HepG2 (cell line): ENCODE measurements at regions not wholly inside any gene's neighbourhood (a gene's known extent, or its start where the extent isn't known, plus 50 kb on each side); places are given as distances from the start of the nearest gene placed in this dataset.

Experiments
- ATAC-seq: fragments of 200-7000 bp; cut with Tn5 transposase; 3 replicates; pipeline ENCODE4 v1.9.1; 2020; ENCODE audit warnings: mild to moderate bottlenecking, moderate library complexity
- BruUV-seq: library from RNA; stranded (reverse); fragments of 400-500 nt; replicated peaks from 2 replicates; lab custom pipeline; 2021; lab: Mats Ljungman, UMichigan
- CTCF ChIA-PET: fragments of 300-600 bp; formaldehyde crosslinking; extraction: SDS; loops from one replicate; lab custom pipeline; 2021; ENCODE audit warnings: low total read pairs, inconsistent platforms, low intra/inter-chr PET ratio; lab: Yijun Ruan, JAX
- POLR2A ChIA-PET: fragments of 350-600 bp; sonication (Branson Sonifier 250); formaldehyde crosslinking; loops from one replicate; lab custom pipeline; 2020; ENCODE audit warnings: antibody characterized with exemption, inconsistent platforms; lab: Yijun Ruan, JAX
- DNase-seq: peaks from one replicate; pipeline ENCODE4 v3.0.0-alpha.2; 2015; ENCODE audit warnings: low spot score
- FAIRE-seq: peaks from 3 replicates; lab custom pipeline; 2011; peaks lifted over from hg19 to GRCh38; lab: Jason Lieb, UNC
- H2AFZ ChIP-seq: one replicate; pipeline ENCODE4 v1.6.1; 2011; ENCODE audit warnings: low read length, inconsistent platforms
- H3K27ac ChIP-seq: fragments of 300-600 bp; 3 replicates; pipeline ENCODE4 v1.8.0; 2011; ENCODE audit warnings: mixed run types, mild to moderate bottlenecking, mixed read lengths, low read length, inconsistent platforms; ENCODE audit not compliant: insufficient read depth; ENCODE audit errors: extremely low read length
- H3K27me3 ChIP-seq, 2 experiments: fragments of 200-600 bp in 1 of 2; 2 replicates in 1 of 2; 3 replicates in 1 of 2; pipeline versions ENCODE4 v1.6.0 to v1.8.0; 2011; ENCODE audit warnings: low read length in 2 of 2, mild to moderate bottlenecking in 2 of 2, moderate library complexity in 2 of 2, inconsistent platforms in 1 of 2; ENCODE audit not compliant: insufficient read depth in 2 of 2, control insufficient read depth in 1 of 2
- H3K36me3 ChIP-seq, 2 experiments: fragments of 200-600 bp in 1 of 2; replicated peaks in 1 of 2; 2 replicates in 1 of 2; 3 replicates in 1 of 2; pipeline versions ENCODE4 v1.5.1 to v1.8.0; 2011; ENCODE audit warnings: low read length in 2 of 2, inconsistent platforms in 1 of 2; ENCODE audit not compliant: insufficient read depth in 2 of 2, control insufficient read depth in 1 of 2
- H3K4me1 ChIP-seq: 2 replicates; pipeline ENCODE4 v1.5.1; 2012; ENCODE audit warnings: low read length, inconsistent platforms; ENCODE audit not compliant: insufficient read depth
- H3K4me2 ChIP-seq: 2 replicates; pipeline ENCODE4 v1.6.0; 2011; ENCODE audit warnings: low read depth, low read length, inconsistent platforms
- H3K4me3 ChIP-seq, 3 experiments: fragments of 200-600 bp in 1 of 3; sonication (generic), shearing (Covaris generic) in 1 of 3; replicated peaks in 1 of 3; 2 replicates each; pipeline ENCODE4 v1.5.1; 2011 to 2016; ENCODE audit warnings: low read length in 3 of 3, inconsistent platforms in 2 of 3, low read depth in 2 of 3, mild to moderate bottlenecking in 2 of 3, control low read depth in 1 of 3, mixed read lengths in 1 of 3; ENCODE audit not compliant: insufficient read depth in 1 of 3
- H3K79me2 ChIP-seq: one replicate; pipeline ENCODE4 v1.6.1; 2011; ENCODE audit warnings: low read length, inconsistent platforms; ENCODE audit not compliant: insufficient read depth
- H3K9ac ChIP-seq: 2 replicates; pipeline ENCODE4 v1.6.0; 2011; ENCODE audit warnings: mild to moderate bottlenecking, low read depth, low read length, inconsistent platforms; ENCODE audit not compliant: insufficient read depth
- H3K9me3 ChIP-seq: 2 replicates; pipeline ENCODE4 v1.5.1; 2012; ENCODE audit warnings: mild to moderate bottlenecking, low read length
- H4K20me1 ChIP-seq: 2 replicates; pipeline ENCODE4 v1.6.0; 2011; ENCODE audit warnings: inconsistent platforms, mild to moderate bottlenecking, low read length, moderate library complexity; ENCODE audit not compliant: insufficient read depth
- ZNF343 ChIP-seq: sonication (generic); formaldehyde crosslinking; IDR thresholded peaks from 2 replicates; pipeline ENCODE4 v1.4.0; 2020; ENCODE audit warnings: mild to moderate bottlenecking, missing genetic modification reagents
- WGBS: methylation state at CpG from one replicate; pipeline ENCODE4 v1.1.6; 2017; ENCODE audit warnings: low lambda C conversion rate; 5-methylcytosine and 5-hydroxymethylcytosine counted together
- in situ Hi-C: cut with HindIII; loops from 2 replicates; pipeline ENCODE4 v1.10.0; 2017; ENCODE audit warnings: low pct_unique_long_range_greater_than_20kb; ENCODE audit not compliant: extremely low pct_ligation_motif_present
- intact Hi-C: fragments of 100-400 bp; cut with micrococcal nuclease; formaldehyde crosslinking; loops from one replicate; pipeline ENCODE4 v1.10.0; 2022; ENCODE audit not compliant: unreplicated experiment
- TF ChIP-seq, protein P1 (sequence below): sonication (generic); formaldehyde crosslinking; IDR thresholded peaks from 2 replicates; pipeline ENCODE4 v1.5.0; 2020; ENCODE audit warnings: mild to moderate bottlenecking, missing genetic modification reagents
- TF ChIP-seq, protein P2 (sequence below): sonication (generic); formaldehyde crosslinking; IDR thresholded peaks from 2 replicates; pipeline ENCODE4 v1.4.0; 2020; ENCODE audit warnings: missing genetic modification reagents

DNA sequence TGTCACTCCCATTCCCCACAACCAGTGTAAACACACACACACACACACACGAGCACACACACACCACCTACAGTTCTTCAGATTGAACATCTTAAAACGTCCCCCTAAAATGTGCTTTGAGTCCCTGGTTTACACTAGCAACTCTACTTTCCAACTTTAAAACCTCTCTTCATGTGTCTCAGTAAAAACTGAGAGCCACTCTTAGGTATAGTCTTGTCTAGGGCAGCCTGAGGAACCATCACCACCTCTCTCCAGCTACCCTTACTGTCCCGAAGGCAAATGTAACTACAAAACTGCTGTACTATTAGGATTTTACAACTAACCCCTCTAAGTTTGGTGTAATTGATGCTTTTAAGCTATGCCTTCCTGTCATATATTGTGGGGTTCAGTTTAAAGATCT lies 1501.6 kb upstream of the MIR17HG start:
- no peak overlapping the region for H2AFZ ChIP-seq
- H3K9me3 ChIP-seq, result peaks cover 5% of the 10 kb centered on the region; the same call in 1 of the 2 replicates
- no peak for FAIRE-seq
- no peak for DNase-seq
- ATAC-seq, result no peak
- in situ Hi-C loops, result no loop called here
- ChIA-PET POLR2A (no interaction called here), CTCF (no interaction called here)
- H3K4me2 ChIP-seq, result no peak overlapping the region
- intact Hi-C loops, result no loop called here
- no peaks in the 10 kb centered on the region for H3K4me1 ChIP-seq
- no peak overlapping the region for H3K27ac ChIP-seq
- H4K20me1 ChIP-seq, result no peaks in the 10 kb centered on the region
- 0% methylated on average over 3 of the region's 3 CpGs for WGBS
- TF ChIP-seq, protein P1, sequence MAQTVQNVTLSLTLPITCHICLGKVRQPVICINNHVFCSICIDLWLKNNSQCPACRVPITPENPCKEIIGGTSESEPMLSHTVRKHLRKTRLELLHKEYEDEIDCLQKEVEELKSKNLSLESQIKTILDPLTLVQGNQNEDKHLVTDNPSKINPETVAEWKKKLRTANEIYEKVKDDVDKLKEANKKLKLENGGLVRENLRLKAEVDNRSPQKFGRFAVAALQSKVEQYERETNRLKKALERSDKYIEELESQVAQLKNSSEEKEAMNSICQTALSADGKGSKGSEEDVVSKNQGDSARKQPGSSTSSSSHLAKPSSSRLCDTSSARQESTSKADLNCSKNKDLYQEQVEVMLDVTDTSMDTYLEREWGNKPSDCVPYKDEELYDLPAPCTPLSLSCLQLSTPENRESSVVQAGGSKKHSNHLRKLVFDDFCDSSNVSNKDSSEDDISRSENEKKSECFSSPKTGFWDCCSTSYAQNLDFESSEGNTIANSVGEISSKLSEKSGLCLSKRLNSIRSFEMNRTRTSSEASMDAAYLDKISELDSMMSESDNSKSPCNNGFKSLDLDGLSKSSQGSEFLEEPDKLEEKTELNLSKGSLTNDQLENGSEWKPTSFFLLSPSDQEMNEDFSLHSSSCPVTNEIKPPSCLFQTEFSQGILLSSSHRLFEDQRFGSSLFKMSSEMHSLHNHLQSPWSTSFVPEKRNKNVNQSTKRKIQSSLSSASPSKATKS (CRISPR knock-in tag), result no peak
- TF ChIP-seq, protein P2, sequence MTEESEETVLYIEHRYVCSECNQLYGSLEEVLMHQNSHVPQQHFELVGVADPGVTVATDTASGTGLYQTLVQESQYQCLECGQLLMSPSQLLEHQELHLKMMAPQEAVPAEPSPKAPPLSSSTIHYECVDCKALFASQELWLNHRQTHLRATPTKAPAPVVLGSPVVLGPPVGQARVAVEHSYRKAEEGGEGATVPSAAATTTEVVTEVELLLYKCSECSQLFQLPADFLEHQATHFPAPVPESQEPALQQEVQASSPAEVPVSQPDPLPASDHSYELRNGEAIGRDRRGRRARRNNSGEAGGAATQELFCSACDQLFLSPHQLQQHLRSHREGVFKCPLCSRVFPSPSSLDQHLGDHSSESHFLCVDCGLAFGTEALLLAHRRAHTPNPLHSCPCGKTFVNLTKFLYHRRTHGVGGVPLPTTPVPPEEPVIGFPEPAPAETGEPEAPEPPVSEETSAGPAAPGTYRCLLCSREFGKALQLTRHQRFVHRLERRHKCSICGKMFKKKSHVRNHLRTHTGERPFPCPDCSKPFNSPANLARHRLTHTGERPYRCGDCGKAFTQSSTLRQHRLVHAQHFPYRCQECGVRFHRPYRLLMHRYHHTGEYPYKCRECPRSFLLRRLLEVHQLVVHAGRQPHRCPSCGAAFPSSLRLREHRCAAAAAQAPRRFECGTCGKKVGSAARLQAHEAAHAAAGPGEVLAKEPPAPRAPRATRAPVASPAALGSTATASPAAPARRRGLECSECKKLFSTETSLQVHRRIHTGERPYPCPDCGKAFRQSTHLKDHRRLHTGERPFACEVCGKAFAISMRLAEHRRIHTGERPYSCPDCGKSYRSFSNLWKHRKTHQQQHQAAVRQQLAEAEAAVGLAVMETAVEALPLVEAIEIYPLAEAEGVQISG (CRISPR knock-in tag), result no peak
- TF ChIP-seq ZNF343 (CRISPR knock-in tag), result no peak
- H3K4me3 ChIP-seq, result no peak overlapping the region
- H3K27me3 ChIP-seq, result no peaks in the 10 kb centered on the region
- no peaks in the 10 kb centered on the region for H3K79me2 ChIP-seq
- no TSS peak for BruUV-seq
- no peaks in the 10 kb centered on the region for H3K36me3 ChIP-seq
- no peak overlapping the region for H3K9ac ChIP-seq
